ENCODE measurements at regions not wholly inside any gene's neighbourhood (a gene's known extent, or its start where the extent isn't known, plus 50 kb on each side); places are given as distances from the start of the nearest gene placed in this dataset.

DNA sequence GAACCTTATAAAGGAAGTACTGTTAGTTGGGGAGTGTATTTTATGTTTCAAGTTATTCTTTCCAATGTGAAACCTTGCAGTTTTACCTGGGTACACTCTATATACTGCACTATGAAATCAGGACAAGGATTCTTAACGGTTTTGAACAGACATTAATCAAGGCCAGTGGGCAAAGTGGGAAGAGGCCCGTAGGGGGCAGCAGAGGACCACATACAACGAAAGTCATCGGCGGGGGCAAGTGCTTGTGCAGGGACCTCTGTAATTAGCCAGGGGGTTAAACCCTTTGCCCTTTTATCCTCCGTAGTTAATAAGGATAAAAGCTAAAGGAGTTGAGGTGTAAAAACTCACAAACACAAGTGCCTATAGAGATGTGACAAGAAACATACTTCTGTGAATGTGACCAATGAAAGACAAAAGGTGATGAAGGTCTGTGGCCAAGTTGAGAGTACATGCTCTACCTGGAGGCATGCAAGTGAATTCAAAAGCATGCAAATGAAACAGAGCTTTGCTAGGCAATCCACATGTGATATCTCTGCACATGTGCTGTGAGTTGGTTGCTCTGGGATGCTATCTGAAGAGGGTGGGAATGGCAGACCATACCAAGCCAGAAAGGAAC, 392.7 kb upstream of the MAN1A1 start:
- Mint-ChIP-seq H3K4me3 (ENCODE audit: unreplicated experiment) (no peak overlapping the region), H3K4me1 (ENCODE audit: insufficient read depth, unreplicated experiment) (no peaks in the 10 kb centered on the region), H3K27ac (ENCODE audit: low read depth, unreplicated experiment) (no peak overlapping the region), H3K36me3 (ENCODE audit: insufficient read depth, unreplicated experiment) (no peaks in the 10 kb centered on the region), H3K27me3 (ENCODE audit: insufficient read depth, unreplicated experiment) (no peaks in the 10 kb centered on the region), H3K9me3 (ENCODE audit: unreplicated experiment) (no peaks in the 10 kb centered on the region)
- POLR2A ChIA-PET = interaction anchor here (1.0 kb wide), 1 partner anchor 408 kb away, joined by 3 read pairs; no protein-coding TSS in a partner anchor
- TF ChIP-seq, protein P1, sequence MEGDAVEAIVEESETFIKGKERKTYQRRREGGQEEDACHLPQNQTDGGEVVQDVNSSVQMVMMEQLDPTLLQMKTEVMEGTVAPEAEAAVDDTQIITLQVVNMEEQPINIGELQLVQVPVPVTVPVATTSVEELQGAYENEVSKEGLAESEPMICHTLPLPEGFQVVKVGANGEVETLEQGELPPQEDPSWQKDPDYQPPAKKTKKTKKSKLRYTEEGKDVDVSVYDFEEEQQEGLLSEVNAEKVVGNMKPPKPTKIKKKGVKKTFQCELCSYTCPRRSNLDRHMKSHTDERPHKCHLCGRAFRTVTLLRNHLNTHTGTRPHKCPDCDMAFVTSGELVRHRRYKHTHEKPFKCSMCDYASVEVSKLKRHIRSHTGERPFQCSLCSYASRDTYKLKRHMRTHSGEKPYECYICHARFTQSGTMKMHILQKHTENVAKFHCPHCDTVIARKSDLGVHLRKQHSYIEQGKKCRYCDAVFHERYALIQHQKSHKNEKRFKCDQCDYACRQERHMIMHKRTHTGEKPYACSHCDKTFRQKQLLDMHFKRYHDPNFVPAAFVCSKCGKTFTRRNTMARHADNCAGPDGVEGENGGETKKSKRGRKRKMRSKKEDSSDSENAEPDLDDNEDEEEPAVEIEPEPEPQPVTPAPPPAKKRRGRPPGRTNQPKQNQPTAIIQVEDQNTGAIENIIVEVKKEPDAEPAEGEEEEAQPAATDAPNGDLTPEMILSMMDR (IDR thresholded peaks at IDR 0.05; ENCODE audit: unreplicated experiment) = peak; percentile 80
- intact Hi-C loops (cut with micrococcal nuclease) = loop anchor here (1.0 to 5.0 kb wide), 8 partner anchors 236 to 1565 kb away; no protein-coding TSS in a partner anchor
- CTCF ChIA-PET = interaction anchor here (0.5 to 4.8 kb wide), 67 partner anchors 8 to 1512 kb away, joined by 3 to 41 read pairs (median 3); no protein-coding TSS in a partner anchor
- no TSS peak for BruUV-seq (replicated peaks)
- peak; percentile 63 for DNase-seq (ENCODE audit: unreplicated experiment)

DNA sequence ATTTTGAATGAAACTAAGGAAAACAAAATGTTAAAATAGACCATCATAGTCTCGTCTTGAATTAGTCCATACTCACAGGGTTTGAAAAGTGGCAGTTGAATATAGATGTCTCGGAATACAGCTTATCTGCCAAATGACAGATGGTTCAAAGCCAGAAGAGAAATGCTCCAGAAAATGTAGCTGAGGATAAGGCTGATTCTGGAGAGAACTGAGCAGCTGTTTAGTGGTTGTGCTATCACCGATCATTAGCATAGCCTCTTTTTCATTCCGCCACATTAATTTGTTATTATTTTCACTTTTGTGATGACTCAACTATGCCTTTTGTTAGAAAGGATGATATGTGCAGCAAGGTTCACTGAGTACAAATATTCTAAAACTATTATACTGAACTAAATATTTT, 390.2 kb upstream of the MAN1A1 start:
- POLR2A ChIA-PET = no interaction called here
- TF ChIP-seq, protein P1 (IDR thresholded peaks at IDR 0.05; ENCODE audit: unreplicated experiment) = no peak
- CTCF ChIA-PET = interaction anchor here (0.6 to 2.3 kb wide), 7 partner anchors 12 to 1086 kb away, joined by 3 to 20 read pairs (median 4); no protein-coding TSS in a partner anchor
- Mint-ChIP-seq H3K27ac (ENCODE audit: low read depth, unreplicated experiment) (no peak overlapping the region), H3K9me3 (ENCODE audit: unreplicated experiment) (no peaks in the 10 kb centered on the region), H3K4me1 (ENCODE audit: insufficient read depth, unreplicated experiment) (no peaks in the 10 kb centered on the region), H3K36me3 (ENCODE audit: insufficient read depth, unreplicated experiment) (no peaks in the 10 kb centered on the region), H3K4me3 (ENCODE audit: unreplicated experiment) (no peak overlapping the region), H3K27me3 (ENCODE audit: insufficient read depth, unreplicated experiment) (no peaks in the 10 kb centered on the region)
- no peak for DNase-seq (ENCODE audit: unreplicated experiment)
- intact Hi-C loops (cut with micrococcal nuclease) = loop anchor here (5.0 kb wide), 1 partner anchor 1568 kb away; no protein-coding TSS in a partner anchor
- no TSS peak for BruUV-seq (replicated peaks)

DNA sequence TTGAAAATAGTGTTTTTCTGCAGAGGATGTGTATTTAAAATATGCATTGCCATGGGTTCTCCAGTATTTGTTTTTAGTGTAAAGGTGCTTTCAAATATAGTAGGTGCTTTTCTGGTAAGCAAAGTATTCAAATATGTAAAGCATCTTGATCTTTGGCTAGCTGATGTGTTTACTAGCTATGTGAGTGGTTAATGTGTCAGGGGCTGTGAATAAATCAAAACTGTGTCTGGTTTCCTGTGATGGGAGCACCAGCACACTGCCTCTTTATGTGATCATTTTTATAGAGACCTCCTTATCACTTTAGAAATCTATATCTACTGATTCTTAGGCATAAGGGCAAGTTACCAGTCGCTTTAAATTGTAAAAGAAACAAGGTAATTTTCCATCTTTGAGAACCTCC, 388.9 kb upstream of the MAN1A1 start:
- ChIA-PET CTCF (interaction anchor here (0.8 to 2.3 kb wide), 9 partner anchors 11 to 1089 kb away, joined by 3 to 20 read pairs (median 5); no protein-coding TSS in a partner anchor), POLR2A (interaction anchor here (1.3 kb wide), 1 partner anchor 388 kb away, joined by 3 read pairs; no protein-coding TSS in a partner anchor)
- H3K4me1 Mint-ChIP-seq (ENCODE audit: insufficient read depth, unreplicated experiment) = no peaks in the 10 kb centered on the region
- no peak overlapping the region for H3K27ac Mint-ChIP-seq (ENCODE audit: low read depth, unreplicated experiment)
- H3K36me3 Mint-ChIP-seq (ENCODE audit: insufficient read depth, unreplicated experiment) = no peaks in the 10 kb centered on the region
- BruUV-seq (replicated peaks) = no TSS peak
- H3K4me3 Mint-ChIP-seq (ENCODE audit: unreplicated experiment) = no peak overlapping the region
- intact Hi-C loops (cut with micrococcal nuclease) = no loop called here
- DNase-seq (ENCODE audit: unreplicated experiment) = no peak
- H3K9me3 Mint-ChIP-seq (ENCODE audit: unreplicated experiment) = no peaks in the 10 kb centered on the region
- no peaks in the 10 kb centered on the region for H3K27me3 Mint-ChIP-seq (ENCODE audit: insufficient read depth, unreplicated experiment)
- TF ChIP-seq, protein P1 (IDR thresholded peaks at IDR 0.05; ENCODE audit: unreplicated experiment) = no peak

DNA sequence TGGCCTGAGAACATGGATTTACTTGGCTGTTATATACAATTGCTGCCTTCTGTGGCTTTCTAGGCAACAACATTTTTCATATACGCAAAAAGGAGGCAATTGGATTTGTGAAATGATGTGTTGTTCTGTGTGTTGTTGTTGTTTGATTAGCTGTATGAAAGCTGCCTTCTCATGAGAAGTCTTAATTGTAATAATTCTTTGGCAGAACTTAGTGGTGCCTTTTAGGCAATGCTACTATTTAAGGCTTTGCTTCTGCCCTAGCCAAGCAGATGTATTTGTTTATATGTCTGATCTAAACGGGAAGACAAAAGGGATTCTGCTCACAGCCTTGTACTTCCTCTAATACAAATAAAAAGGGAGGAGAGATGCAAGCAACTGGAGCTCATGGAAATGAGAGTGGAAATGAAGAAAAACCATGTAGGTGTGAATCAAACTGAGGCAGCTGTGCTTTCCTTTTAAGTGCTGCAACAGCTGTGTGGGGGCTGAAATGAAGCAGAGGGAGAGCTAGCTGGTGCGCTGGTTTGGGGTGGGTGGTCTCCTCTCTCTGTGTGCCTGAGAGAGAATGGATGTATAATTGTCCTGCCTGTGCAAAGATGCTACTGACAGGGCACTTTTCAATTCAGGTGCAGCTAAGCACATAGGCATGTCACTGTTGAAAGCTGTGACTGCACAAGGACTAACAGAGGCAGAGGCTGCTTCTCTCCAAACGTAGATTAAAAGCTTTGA, 386.9 kb upstream of the MAN1A1 start:
- Mint-ChIP-seq H3K9me3 (ENCODE audit: unreplicated experiment) (no peaks in the 10 kb centered on the region), H3K27me3 (ENCODE audit: insufficient read depth, unreplicated experiment) (no peaks in the 10 kb centered on the region), H3K4me3 (ENCODE audit: unreplicated experiment) (no peak overlapping the region), H3K4me1 (ENCODE audit: insufficient read depth, unreplicated experiment) (no peaks in the 10 kb centered on the region), H3K36me3 (ENCODE audit: insufficient read depth, unreplicated experiment) (no peaks in the 10 kb centered on the region), H3K27ac (ENCODE audit: low read depth, unreplicated experiment) (no peak overlapping the region)
- POLR2A ChIA-PET = no interaction called here
- TF ChIP-seq, protein P1 (IDR thresholded peaks at IDR 0.05; ENCODE audit: unreplicated experiment) = no peak
- intact Hi-C loops (cut with micrococcal nuclease) = no loop called here
- BruUV-seq (replicated peaks) = no TSS peak
- no peak for DNase-seq (ENCODE audit: unreplicated experiment)
- CTCF ChIA-PET = interaction anchor here (0.7 to 1.6 kb wide), 3 partner anchors 10 to 403 kb away, joined by 3 to 5 read pairs (median 4); no protein-coding TSS in a partner anchor
